ENCODE measurements at regions not wholly inside any gene's neighbourhood (a gene's known extent, or its start where the extent isn't known, plus 50 kb on each side); places are given as distances from the start of the nearest gene placed in this dataset.

DNA sequence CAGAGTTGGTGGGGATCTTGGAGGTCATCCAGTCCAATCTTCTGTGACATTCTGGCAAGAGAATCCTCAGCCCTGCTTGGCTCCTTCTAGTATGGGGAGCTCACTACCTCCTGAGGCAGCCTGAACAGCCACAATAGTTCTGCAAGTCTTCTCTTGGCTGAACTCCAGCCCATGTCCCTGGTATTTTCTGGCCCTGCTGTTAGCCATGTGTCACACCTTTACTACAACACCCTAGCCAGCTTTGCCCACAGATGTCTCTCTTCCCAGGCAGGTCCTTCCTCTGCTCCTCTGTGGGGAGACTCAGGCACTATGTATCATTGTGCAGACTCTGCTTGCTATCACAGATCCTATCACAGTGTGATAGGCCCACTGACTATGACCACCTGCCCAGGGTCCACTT is 297.7 kb downstream of the CTTN start:
- TF ChIP-seq, protein P1, sequence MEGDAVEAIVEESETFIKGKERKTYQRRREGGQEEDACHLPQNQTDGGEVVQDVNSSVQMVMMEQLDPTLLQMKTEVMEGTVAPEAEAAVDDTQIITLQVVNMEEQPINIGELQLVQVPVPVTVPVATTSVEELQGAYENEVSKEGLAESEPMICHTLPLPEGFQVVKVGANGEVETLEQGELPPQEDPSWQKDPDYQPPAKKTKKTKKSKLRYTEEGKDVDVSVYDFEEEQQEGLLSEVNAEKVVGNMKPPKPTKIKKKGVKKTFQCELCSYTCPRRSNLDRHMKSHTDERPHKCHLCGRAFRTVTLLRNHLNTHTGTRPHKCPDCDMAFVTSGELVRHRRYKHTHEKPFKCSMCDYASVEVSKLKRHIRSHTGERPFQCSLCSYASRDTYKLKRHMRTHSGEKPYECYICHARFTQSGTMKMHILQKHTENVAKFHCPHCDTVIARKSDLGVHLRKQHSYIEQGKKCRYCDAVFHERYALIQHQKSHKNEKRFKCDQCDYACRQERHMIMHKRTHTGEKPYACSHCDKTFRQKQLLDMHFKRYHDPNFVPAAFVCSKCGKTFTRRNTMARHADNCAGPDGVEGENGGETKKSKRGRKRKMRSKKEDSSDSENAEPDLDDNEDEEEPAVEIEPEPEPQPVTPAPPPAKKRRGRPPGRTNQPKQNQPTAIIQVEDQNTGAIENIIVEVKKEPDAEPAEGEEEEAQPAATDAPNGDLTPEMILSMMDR (IDR thresholded peaks at IDR 0.05; ENCODE audit: poor library complexity, severe bottlenecking) = no peak
- TF ChIP-seq EP300 (conservative IDR thresholded peaks at IDR 0.05; ENCODE audit: poor library complexity, severe bottlenecking) = no peak
- no peak for TF ChIP-seq MXI1 (conservative IDR thresholded peaks at IDR 0.05; ENCODE audit: poor library complexity, severe bottlenecking)
- TF ChIP-seq RAD21 (conservative IDR thresholded peaks at IDR 0.05) = no peak
- TF ChIP-seq, protein P2, sequence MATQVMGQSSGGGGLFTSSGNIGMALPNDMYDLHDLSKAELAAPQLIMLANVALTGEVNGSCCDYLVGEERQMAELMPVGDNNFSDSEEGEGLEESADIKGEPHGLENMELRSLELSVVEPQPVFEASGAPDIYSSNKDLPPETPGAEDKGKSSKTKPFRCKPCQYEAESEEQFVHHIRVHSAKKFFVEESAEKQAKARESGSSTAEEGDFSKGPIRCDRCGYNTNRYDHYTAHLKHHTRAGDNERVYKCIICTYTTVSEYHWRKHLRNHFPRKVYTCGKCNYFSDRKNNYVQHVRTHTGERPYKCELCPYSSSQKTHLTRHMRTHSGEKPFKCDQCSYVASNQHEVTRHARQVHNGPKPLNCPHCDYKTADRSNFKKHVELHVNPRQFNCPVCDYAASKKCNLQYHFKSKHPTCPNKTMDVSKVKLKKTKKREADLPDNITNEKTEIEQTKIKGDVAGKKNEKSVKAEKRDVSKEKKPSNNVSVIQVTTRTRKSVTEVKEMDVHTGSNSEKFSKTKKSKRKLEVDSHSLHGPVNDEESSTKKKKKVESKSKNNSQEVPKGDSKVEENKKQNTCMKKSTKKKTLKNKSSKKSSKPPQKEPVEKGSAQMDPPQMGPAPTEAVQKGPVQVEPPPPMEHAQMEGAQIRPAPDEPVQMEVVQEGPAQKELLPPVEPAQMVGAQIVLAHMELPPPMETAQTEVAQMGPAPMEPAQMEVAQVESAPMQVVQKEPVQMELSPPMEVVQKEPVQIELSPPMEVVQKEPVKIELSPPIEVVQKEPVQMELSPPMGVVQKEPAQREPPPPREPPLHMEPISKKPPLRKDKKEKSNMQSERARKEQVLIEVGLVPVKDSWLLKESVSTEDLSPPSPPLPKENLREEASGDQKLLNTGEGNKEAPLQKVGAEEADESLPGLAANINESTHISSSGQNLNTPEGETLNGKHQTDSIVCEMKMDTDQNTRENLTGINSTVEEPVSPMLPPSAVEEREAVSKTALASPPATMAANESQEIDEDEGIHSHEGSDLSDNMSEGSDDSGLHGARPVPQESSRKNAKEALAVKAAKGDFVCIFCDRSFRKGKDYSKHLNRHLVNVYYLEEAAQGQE (IDR thresholded peaks at IDR 0.05; ENCODE audit: borderline replicate concordance) = no peak
- TF ChIP-seq SMC3 (conservative IDR thresholded peaks at IDR 0.05; ENCODE audit: poor library complexity) = no peak
- TF ChIP-seq TAF1 (IDR thresholded peaks at IDR 0.05; ENCODE audit: low read depth) = no peak
- no peak for TF ChIP-seq POLR2AphosphoS5 (IDR thresholded peaks at IDR 0.05)
- no peak for TF ChIP-seq EZH2 (IDR thresholded peaks at IDR 0.05; ENCODE audit: borderline replicate concordance, insufficient read depth, low read length, poor library complexity, severe bottlenecking)
